ENCODE measurements at regions not wholly inside any gene's neighbourhood (a gene's known extent, or its start where the extent isn't known, plus 50 kb on each side); places are given as distances from the start of the nearest gene placed in this dataset.

- TF ChIP-seq, protein P1, sequence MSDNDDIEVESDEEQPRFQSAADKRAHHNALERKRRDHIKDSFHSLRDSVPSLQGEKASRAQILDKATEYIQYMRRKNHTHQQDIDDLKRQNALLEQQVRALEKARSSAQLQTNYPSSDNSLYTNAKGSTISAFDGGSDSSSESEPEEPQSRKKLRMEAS (CRISPR knock-in tag; IDR thresholded peaks at IDR 0.05): no peak
- TF ChIP-seq ZNF232 (CRISPR knock-in tag; IDR thresholded peaks at IDR 0.05): no peak
- no peak for TF ChIP-seq CTCF (IDR thresholded peaks at IDR 0.05)
- no peak for TF ChIP-seq ZBTB21 (CRISPR knock-in tag; IDR thresholded peaks at IDR 0.05; ENCODE audit: borderline replicate concordance)
- TF ChIP-seq CREM (CRISPR knock-in tag; IDR thresholded peaks at IDR 0.05): no peak
- TF ChIP-seq RELA (CRISPR knock-in tag; IDR thresholded peaks at IDR 0.05; ENCODE audit: borderline replicate concordance): no peak
Measured at GRCh38 chr13:40169476-40169875, 497.0 kb downstream of the FOXO1 start.
